H1 (cell line): ENCODE measurements at regions not wholly inside any gene's neighbourhood (a gene's known extent, or its start where the extent isn't known, plus 50 kb on each side); places are given as distances from the start of the nearest gene placed in this dataset.

ENCODE experiments used
- CTCF ChIA-PET: fragments of 300-600 bp; sonication (Branson Sonifier 250); formaldehyde crosslinking; loops from one replicate; lab custom pipeline; 2021; ENCODE audit not compliant: partially characterized antibody; lab: Charles Lee
- POLR2A ChIA-PET: fragments of 300-600 bp; sonication (Branson Sonifier 250); formaldehyde crosslinking; loops from one replicate; lab custom pipeline; 2021; ENCODE audit warnings: inconsistent platforms; ENCODE audit not compliant: partially characterized antibody; lab: Charles Lee
- DNase-seq, 2 experiments: peaks; one replicate each; pipeline versions ENCODE4 v3.0.0 to v3.0.0-alpha.2; 2010 to 2022; ENCODE audit warnings: low spot score in 2 of 2, low read depth in 1 of 2, mixed read lengths in 1 of 2
- FAIRE-seq: peaks from 2 replicates; lab custom pipeline; 2011; peaks lifted over from hg19 to GRCh38; lab: Jason Lieb, UNC
- H2AFZ ChIP-seq: 2 replicates; pipeline ENCODE4 v1.8.1; 2012; ENCODE audit warnings: low read length, inconsistent platforms
- H2AK5ac ChIP-seq: 2 replicates; pipeline ENCODE4 v1.6.1; 2013; ENCODE audit warnings: low read depth, low read length
- H2BK120ac ChIP-seq: replicated peaks from 2 replicates; pipeline ENCODE3; 2013; ENCODE audit warnings: low read depth, low read length, inconsistent platforms
- H2BK12ac ChIP-seq: 2 replicates; pipeline ENCODE4 v1.6.1; 2013; ENCODE audit warnings: low read depth, low read length
- H2BK15ac ChIP-seq: 2 replicates; pipeline ENCODE4 v1.6.1; 2013; ENCODE audit warnings: low read length
- H2BK20ac ChIP-seq: 2 replicates; pipeline ENCODE4 v1.6.1; 2013; ENCODE audit warnings: low read length
- H2BK5ac ChIP-seq: 2 replicates; pipeline ENCODE4 v1.6.1; 2013; ENCODE audit warnings: low read depth, low read length
- H3K14ac ChIP-seq: 2 replicates; pipeline ENCODE4 v1.6.1; 2013; ENCODE audit warnings: inconsistent platforms; ENCODE audit not compliant: insufficient read length
- H3K18ac ChIP-seq: 2 replicates; pipeline ENCODE4 v1.6.1; 2013; ENCODE audit warnings: low read length; ENCODE audit errors: extremely low read depth
- H3K23ac ChIP-seq: 2 replicates; pipeline ENCODE4 v1.6.1; 2013; ENCODE audit warnings: inconsistent platforms; ENCODE audit not compliant: insufficient read length
- H3K23me2 ChIP-seq: 2 replicates; pipeline ENCODE4 v1.6.1; 2013; ENCODE audit warnings: low read depth, low read length
- H3K27ac ChIP-seq: 2 replicates; pipeline ENCODE4 v1.6.1; 2011; ENCODE audit warnings: low read depth, low read length, inconsistent platforms
- H3K27me3 ChIP-seq, 4 experiments: replicated peaks in 1 of 4; 1 replicate in 1 of 4; 2 replicates in 3 of 4; pipeline versions ENCODE4 v1.6.1 to v1.8.1; 2011 to 2013; ENCODE audit warnings: low read length in 3 of 4, mild to moderate bottlenecking in 3 of 4, inconsistent platforms in 2 of 4, mixed read lengths in 2 of 4, moderate library complexity in 1 of 4; ENCODE audit not compliant: control insufficient read depth in 3 of 4, insufficient read depth in 3 of 4; ENCODE audit errors: extremely low read depth in 1 of 4
- H3K36me3 ChIP-seq, 4 experiments: 2 replicates each; pipeline versions ENCODE4 v1.6.1 to v1.8.1; 2011 to 2013; ENCODE audit warnings: mild to moderate bottlenecking in 4 of 4, low read length in 3 of 4, moderate library complexity in 2 of 4, control low read depth in 1 of 4, inconsistent platforms in 1 of 4; ENCODE audit not compliant: insufficient read depth in 4 of 4, control insufficient read depth in 2 of 4
- H3K4ac ChIP-seq: replicated peaks from 2 replicates; pipeline ENCODE3; 2013; ENCODE audit warnings: low read length, low read depth, mixed read lengths, inconsistent platforms; ENCODE audit not compliant: insufficient read length
- H3K4me1 ChIP-seq, 4 experiments: replicated peaks in 1 of 4; 1 replicate in 1 of 4; 2 replicates in 3 of 4; pipeline versions ENCODE4 v1.6.1 to v1.8.1; 2011 to 2013; ENCODE audit warnings: low read length in 3 of 4, inconsistent platforms in 2 of 4, mixed read lengths in 1 of 4; ENCODE audit not compliant: insufficient read depth in 4 of 4, control insufficient read depth in 3 of 4
- H3K4me2 ChIP-seq, 2 experiments: 2 replicates each; pipeline versions ENCODE4 v1.6.1 to v1.8.1; 2011 to 2013; ENCODE audit warnings: low read depth in 2 of 2, low read length in 2 of 2, control low read depth in 1 of 2, inconsistent platforms in 1 of 2, mild to moderate bottlenecking in 1 of 2; ENCODE audit not compliant: insufficient read depth in 1 of 2
- H3K4me3 ChIP-seq, 4 experiments: fragments of 200-600, 300-600 bp in 1 of 4; sonication (generic), shearing (Covaris generic), sonication (Bioruptor Twin) in 1 of 4; 2 replicates each; pipeline versions ENCODE4 v1.5.1 to v1.8.1; 2011 to 2016; ENCODE audit warnings: low read length in 4 of 4, low read depth in 3 of 4, control low read depth in 2 of 4, inconsistent platforms in 2 of 4, mild to moderate bottlenecking in 2 of 4, mixed read lengths in 1 of 4, moderate library complexity in 1 of 4; ENCODE audit not compliant: insufficient read depth in 2 of 4; ENCODE audit errors: extremely low read depth in 1 of 4
- H3K56ac ChIP-seq: replicated peaks from 2 replicates; pipeline ENCODE3; 2013; ENCODE audit warnings: low read depth, mild to moderate bottlenecking, mixed read lengths, low read length, inconsistent platforms; ENCODE audit not compliant: insufficient read length
- H3K79me1 ChIP-seq: 2 replicates; pipeline ENCODE4 v1.6.1; 2013; ENCODE audit warnings: low read depth, low read length, control low read depth
- H3K79me2 ChIP-seq, 2 experiments: 2 replicates each; pipeline versions ENCODE4 v1.6.1 to v1.8.1; 2012 to 2013; ENCODE audit warnings: low read length in 2 of 2, mild to moderate bottlenecking in 2 of 2, inconsistent platforms in 1 of 2; ENCODE audit not compliant: insufficient read depth in 2 of 2, control insufficient read depth in 1 of 2
- H3K9ac ChIP-seq, 4 experiments: replicated peaks in 1 of 4; 1 replicate in 1 of 4; 2 replicates in 3 of 4; pipeline versions ENCODE4 v1.6.1 to v1.8.1; 2011 to 2013; ENCODE audit warnings: low read depth in 3 of 4, low read length in 3 of 4, control low read depth in 2 of 4, mild to moderate bottlenecking in 2 of 4, moderate library complexity in 2 of 4, inconsistent platforms in 1 of 4; ENCODE audit errors: extremely low read depth in 1 of 4
- H3K9me3 ChIP-seq, 2 experiments: 2 replicates each; pipeline versions ENCODE4 v1.6.1 to v1.8.1; 2012 to 2013; ENCODE audit warnings: mild to moderate bottlenecking in 2 of 2, moderate library complexity in 2 of 2, control low read depth in 1 of 2, inconsistent platforms in 1 of 2, low read depth in 1 of 2, low read length in 1 of 2, mixed read lengths in 1 of 2; ENCODE audit not compliant: insufficient read depth in 2 of 2
- H4K20me1 ChIP-seq, 2 experiments: replicated peaks in 1 of 2; 2 replicates each; pipeline versions ENCODE3 to v1.8.1; 2011 to 2013; ENCODE audit warnings: inconsistent platforms in 2 of 2, low read length in 2 of 2, mild to moderate bottlenecking in 1 of 2; ENCODE audit not compliant: insufficient read depth in 2 of 2, control insufficient read depth in 1 of 2
- H4K5ac ChIP-seq: 2 replicates; pipeline ENCODE4 v1.6.1; 2013; ENCODE audit warnings: low read length, low read depth, mixed read lengths, inconsistent platforms; ENCODE audit not compliant: insufficient read length
- H4K8ac ChIP-seq: 2 replicates; pipeline ENCODE4 v1.8.0; 2013; ENCODE audit warnings: mild to moderate bottlenecking, moderate library complexity, low read length, inconsistent platforms; ENCODE audit not compliant: insufficient read depth; ENCODE audit errors: extremely low read depth
- H4K91ac ChIP-seq: replicated peaks from 2 replicates; pipeline ENCODE3; 2013; ENCODE audit warnings: low read length, mixed read lengths, inconsistent platforms; ENCODE audit not compliant: insufficient read length
- KDM1A ChIP-seq: fragments of 200-600, 300-600 bp; sonication (generic); IDR thresholded peaks from 2 replicates; pipeline ENCODE4 v1.7.1; 2016; ENCODE audit warnings: mild to moderate bottlenecking, low read length, borderline replicate concordance
- WGBS, 2 experiments: shearing (Covaris generic) in 1 of 2; methylation state at CpG; one replicate each; pipeline versions ENCODE4 v1.1.6 to v1.1.7; 2013 to 2015; ENCODE audit warnings: low lambda C conversion rate in 2 of 2, mixed read lengths in 2 of 2, inconsistent platforms in 1 of 2, low coverage in 1 of 2, missing lambda C conversion rate in 1 of 2; ENCODE audit not compliant: insufficient replicate concordance in 2 of 2, insufficient coverage in 1 of 2, insufficient read length in 1 of 2; ENCODE audit errors: extremely low coverage in 1 of 2, missing lambda C conversion rate in 1 of 2; 5-methylcytosine and 5-hydroxymethylcytosine counted together

- Histone ChIP-seq H3K4me3 (no peak overlapping the region), H3K14ac (no peak overlapping the region), H4K91ac (no peak overlapping the region), H3K4ac (no peak overlapping the region), H3K27me3 (no peaks in the 10 kb centered on the region), H3K9me3 (no peaks in the 10 kb centered on the region), H3K4me1 (peaks cover 4 to 14% (median 10%) of the 10 kb centered on the region in 4 experiments; a peak in 6 of 7 replicates), H4K20me1 (no peaks in the 10 kb centered on the region), H2AK5ac (no peak overlapping the region), H3K18ac (no peak overlapping the region), H2BK20ac (no peak overlapping the region), H3K36me3 (no peaks in the 10 kb centered on the region), H3K56ac (no peak overlapping the region), H3K79me2 (no peaks in the 10 kb centered on the region), H3K23me2 (no peaks in the 10 kb centered on the region), H3K27ac (no peak overlapping the region), H4K5ac (no peak overlapping the region), H3K9ac (no peak overlapping the region), H2BK5ac (no peak overlapping the region), H3K4me2 (no peak overlapping the region), H3K79me1 (no peaks in the 10 kb centered on the region), H3K23ac (no peak overlapping the region), H2BK12ac (no peak overlapping the region), H4K8ac (no peak overlapping the region), H2BK120ac (no peak overlapping the region), H2AFZ (no peak overlapping the region), H2BK15ac (no peak overlapping the region)
- DNase-seq (no peak), FAIRE-seq (no peak)
- ChIA-PET POLR2A (no interaction called here), CTCF (interaction anchor here (1.1 kb wide), 1 partner anchor 54 kb away, joined by 3 read pairs; no protein-coding TSS in a partner anchor)
- 98% methylated on average over 3 of the region's 3 CpGs; no CpG with 5 or more reads in 1 of the 2 experiments for WGBS, 2 experiments
- TF ChIP-seq KDM1A, result no peak
Measured at GRCh38 chr12:92462049-92462448, 240.7 kb upstream of the PLEKHG7 start.
